HG03196 (cell line): ENCODE measurements at regions not wholly inside any gene's neighbourhood (a gene's known extent, or its start where the extent isn't known, plus 50 kb on each side); places are given as distances from the start of the nearest gene placed in this dataset.

Source experiments
- ATAC-seq: cut with Tn5 transposase; IDR thresholded peaks from one replicate; pipeline ENCODE4 v1.9.1; 2021; ENCODE audit not compliant: unreplicated experiment

GRCh38 chr1:55947446-55947845 is 631.9 kb downstream of the PLPP3 start:
- no peak for ATAC-seq

- no peak for ATAC-seq
Observed at GRCh38 chr1:55943721-55944435, 635.5 kb downstream of the PLPP3 start.

- no peak for ATAC-seq
Observed at GRCh38 chr1:55943012-55943411, 636.4 kb downstream of the PLPP3 start.

- ATAC-seq, result no peak
Observed at GRCh38 chr1:55939866-55940265, 639.5 kb downstream of the PLPP3 start.

DNA sequence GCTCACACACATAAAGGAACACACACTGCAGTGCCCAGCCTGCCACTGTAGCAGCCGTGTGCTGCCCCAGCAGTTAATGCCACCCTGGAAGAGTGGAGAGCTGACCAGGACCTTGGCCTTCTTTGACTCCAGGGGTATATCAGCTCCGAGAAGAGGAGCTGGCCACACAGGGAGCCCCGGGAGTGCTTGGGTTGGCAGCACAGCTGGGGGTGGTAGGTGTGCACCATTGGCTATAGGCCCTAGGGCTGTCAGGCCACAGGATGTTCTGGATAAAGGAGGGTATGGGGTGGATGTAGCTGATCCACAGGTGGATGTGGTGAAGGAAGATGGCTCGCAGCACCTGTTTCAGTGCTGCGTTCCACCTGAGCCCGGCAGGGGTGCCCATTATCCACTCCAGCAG is 640.5 kb downstream of the PLPP3 start:
- ATAC-seq, result no peak

DNA sequence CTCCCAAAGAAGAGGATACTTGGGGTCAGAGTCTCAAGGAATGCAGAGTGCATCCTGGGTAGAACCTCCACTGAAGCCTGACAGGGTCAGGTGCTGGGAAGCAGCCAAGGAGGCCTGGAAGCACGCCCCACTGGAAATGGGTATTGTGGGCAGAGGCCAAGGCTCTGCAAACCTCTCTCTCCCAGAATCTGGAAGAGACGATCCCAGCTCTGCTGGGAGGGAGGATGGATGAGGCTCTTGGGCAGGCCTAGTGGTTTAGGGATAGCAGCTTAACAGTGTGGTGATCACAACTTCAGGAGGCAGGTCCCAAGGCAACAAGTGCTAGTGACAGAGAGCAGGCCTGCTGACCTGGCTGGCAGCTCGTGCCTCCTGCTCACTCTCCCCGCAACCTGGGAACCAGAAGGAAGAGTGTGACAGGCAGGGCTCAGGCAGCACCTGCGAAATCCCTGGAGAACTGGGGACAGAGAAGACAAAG is 641.0 kb downstream of the PLPP3 start:
- ATAC-seq, result no peak

DNA sequence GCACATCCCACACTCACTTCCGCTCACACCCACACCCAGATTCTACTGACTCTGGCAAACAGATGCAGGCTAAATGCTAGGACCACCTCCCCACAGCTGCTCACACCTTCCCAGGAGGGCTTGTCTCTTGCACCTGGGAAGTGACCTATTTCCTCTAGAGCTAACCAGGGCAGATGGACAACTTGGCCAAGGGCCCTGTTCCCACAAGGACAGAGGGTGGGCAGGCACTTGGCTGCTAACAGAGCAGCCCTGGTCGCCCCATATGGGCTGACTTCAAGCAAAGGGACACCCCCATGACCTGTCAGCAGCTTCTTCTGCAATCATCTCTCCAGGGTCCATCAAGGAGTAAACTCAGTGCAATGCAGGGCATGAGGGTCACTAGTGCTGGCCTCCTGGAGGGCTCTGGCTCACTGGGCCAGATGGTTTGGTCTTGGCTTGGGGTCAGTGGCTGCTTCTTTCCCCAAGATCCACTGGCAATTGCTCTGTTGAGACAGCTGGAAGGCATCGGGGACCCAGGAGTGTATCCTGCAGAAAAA is 641.5 kb downstream of the PLPP3 start:
- no peak for ATAC-seq

DNA sequence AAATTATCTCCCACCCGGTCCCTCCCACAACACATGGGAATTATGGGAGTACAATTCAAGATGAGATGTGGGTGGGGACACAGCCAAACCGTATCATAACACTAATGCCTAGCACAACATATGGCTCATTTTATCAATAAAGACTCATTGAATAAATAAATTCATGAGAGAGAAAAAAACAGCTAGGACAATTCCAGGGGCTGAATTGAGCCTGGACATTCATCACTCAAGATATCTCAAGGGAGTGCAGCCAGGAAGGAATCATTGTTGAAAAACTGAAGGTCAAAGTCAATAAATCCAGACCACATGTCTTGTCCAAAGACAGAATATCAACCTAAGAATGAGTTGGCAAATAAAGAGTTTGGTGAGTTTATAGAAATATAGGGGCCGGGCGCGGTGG is 644.1 kb downstream of the PLPP3 start:
- no peak for ATAC-seq

DNA sequence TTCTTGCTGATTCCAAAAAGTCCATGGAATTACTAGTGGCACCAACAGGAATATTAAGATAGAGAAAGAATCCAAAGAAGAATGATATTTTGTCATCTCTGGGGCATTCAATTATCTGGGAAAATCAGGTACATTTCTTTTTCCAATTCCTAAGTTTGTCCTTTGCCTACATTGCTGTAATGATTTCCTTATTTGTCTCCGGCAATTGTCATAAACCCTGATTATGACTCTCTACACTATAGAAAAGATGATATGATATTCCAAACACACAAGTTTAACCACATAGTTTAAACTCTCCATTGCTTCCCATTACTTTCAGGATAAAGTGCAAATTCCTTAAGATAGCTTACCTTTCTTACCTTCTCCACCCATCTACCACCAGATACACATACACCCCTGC is 647.0 kb downstream of the PLPP3 start:
- ATAC-seq, result no peak

DNA sequence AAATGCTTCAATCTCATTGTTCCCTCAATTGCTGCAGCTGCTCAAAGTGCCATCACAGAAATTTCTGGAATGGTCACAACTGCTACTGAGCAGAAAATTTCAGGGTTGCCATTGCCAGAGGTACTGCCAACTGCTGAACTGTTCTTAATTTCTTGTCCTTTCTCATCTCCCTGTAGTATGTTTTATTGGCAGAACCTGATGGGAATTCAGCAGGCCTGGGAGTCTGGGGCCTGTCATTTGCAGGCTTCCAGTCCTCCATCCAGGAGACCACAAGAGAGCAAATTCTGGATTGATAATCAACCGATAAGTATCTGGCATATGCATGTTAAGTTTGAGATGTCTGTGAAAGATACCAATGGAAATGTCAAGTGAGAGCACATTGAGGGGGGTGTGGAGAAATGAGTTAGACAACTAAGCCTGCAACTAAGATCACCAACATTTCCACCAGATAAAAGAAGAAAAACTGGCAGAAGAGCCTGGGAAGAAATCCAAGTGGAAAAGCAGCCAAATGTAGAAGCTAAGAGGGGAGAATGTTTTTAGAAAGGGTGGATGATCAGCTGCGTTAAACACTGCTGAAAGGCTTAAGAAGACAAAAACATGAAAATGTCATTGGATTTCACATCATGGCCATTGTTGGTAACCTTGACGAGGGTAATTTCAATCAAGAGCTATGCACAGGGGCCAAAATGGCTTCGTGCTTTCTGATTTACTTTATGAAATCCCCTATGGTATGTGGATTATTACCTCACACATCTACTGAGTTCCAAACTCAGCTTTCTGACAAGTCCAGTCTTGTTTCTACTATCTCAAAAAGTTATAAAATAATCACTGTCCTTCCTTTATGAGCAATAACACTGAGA is 648.1 kb downstream of the PLPP3 start:
- ATAC-seq, result no peak

DNA sequence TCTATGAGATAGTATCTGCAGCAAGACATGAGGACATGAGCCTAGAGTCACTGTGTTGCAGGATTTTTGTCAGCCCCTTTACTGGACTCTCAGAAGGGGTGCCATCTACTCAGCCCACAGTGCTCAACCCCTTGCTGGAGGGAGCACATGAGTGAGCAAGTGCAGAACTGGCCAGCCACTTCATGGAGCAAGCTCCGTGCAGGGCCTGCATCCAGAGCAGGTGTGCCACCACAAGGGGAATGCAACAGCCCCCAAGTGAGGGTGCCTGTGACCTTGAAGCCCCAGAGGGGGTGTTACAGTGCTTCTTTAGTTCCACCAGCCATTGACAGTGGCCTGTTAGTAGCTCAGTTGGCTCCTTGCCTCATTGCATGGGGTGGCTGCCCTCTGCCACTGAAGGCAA is 649.7 kb downstream of the PLPP3 start:
- no peak for ATAC-seq

- no peak for ATAC-seq
Observed at GRCh38 chr1:55928576-55928975, 650.8 kb downstream of the PLPP3 start.

GRCh38 chr1:55927702-55928290 is 651.6 kb downstream of the PLPP3 start:
- no peak for ATAC-seq

- ATAC-seq, result no peak
Observed at GRCh38 chr1:55926906-55927471, 652.4 kb downstream of the PLPP3 start.

DNA sequence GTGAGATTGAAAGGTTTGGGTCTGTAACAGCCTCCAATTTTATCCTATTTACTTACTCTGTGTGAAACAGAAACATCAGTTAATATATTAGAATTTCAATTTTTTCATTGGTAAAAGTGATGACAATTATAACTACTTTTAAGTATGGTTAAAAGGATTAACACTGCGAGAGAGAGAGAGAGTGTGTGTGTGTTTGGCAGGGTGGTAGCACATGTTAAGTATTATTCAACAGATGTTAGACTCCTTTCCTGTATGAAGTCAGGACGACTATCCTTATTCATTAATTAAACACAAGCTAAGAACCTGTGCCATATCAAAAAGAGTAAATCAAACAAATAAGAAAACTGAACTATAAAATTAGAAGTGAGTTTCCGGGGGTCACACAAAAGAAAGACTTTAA is 662.5 kb downstream of the PLPP3 start:
- no peak for ATAC-seq

- ATAC-seq, result no peak
Observed at GRCh38 chr1:55916481-55916880, 662.9 kb downstream of the PLPP3 start.

- no peak for ATAC-seq
Observed at GRCh38 chr1:55913565-55913964, 665.8 kb downstream of the PLPP3 start.

DNA sequence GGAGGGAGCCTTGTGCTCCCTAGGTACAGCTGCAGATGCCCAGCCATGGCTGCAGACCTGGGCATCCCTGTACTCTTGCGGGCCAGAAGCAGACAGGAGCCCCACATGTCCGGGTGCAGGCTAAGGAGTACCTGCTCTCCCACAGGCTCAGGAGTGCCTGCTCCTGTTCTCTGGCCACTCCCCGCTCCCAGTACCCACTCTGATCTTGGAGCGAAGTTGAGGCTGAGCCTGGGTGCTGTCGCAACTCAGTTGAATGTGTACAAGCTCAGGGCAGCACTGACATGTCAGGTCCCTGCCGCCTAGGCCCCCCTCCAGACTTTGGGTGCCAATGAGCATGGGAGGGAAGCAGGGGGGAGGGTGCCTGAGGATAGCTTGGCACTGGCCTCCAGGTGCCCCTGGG is 666.9 kb downstream of the PLPP3 start:
- ATAC-seq, result no peak

GRCh38 chr1:55904541-55904940 is 674.8 kb downstream of the PLPP3 start:
- ATAC-seq, result no peak

DNA sequence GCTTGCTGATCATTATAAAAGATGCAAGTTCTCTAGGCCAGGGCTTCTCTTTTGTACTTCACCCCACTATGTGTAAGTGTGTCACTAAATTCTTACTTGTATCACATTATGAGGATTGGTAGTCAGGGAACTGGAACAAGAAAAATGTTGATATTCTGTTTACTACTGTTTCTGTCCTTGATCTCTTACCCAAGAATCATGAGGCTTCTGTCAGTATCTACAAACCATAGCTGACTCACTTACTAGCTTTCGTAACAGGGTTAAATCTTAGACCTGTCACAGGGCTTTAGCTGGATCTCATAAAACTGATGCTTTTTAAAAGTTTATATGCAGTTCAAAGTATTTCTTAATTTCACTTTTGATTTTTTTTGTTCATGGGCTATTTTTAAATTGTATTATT is 681.2 kb downstream of the PLPP3 start:
- no peak for ATAC-seq

GRCh38 chr1:55896210-55896609 is 681.0 kb upstream of the USP24 start:
- no peak for ATAC-seq
